Brain microvascular endothelial cell (primary cell): ENCODE measurements at regions not wholly inside any gene's neighbourhood (a gene's known extent, or its start where the extent isn't known, plus 50 kb on each side); places are given as distances from the start of the nearest gene placed in this dataset.

Experiments used
- DNase-seq: peaks from one replicate; pipeline ENCODE4 v3.0.0-alpha.2; 2020
- H3K27ac ChIP-seq: fragments of 250-450 bp; sonication (Bioruptor Pico); 2 replicates; pipeline ENCODE4 v1.5.1; 2020; ENCODE audit warnings: mild to moderate bottlenecking, moderate library complexity
- H3K27me3 ChIP-seq: fragments of 250-450 bp; sonication (Bioruptor Pico); replicated peaks from 2 replicates; pipeline ENCODE4 v1.5.1; 2020; ENCODE audit warnings: mild to moderate bottlenecking
- H3K36me3 ChIP-seq: fragments of 250-450 bp; sonication (Bioruptor Pico); replicated peaks from 2 replicates; pipeline ENCODE4 v1.5.1; 2020; ENCODE audit warnings: mild to moderate bottlenecking
- H3K4me3 ChIP-seq: 2 replicates; pipeline ENCODE4 v1.5.1; 2011; ENCODE audit warnings: low read depth, mild to moderate bottlenecking, control low read depth, low read length, moderate library complexity
- CTCF ChIP-seq: IDR thresholded peaks from 2 replicates; pipeline ENCODE4 v1.5.1; 2011; ENCODE audit warnings: low read depth, mild to moderate bottlenecking, moderate library complexity, low read length, control low read depth, inconsistent platforms; ENCODE audit errors: missing control alignments
- in situ Hi-C: cut with HindIII; loops from 2 replicates; pipeline ENCODE4 v1.10.0; 2017; ENCODE audit warnings: low sequenced_read_pairs, low pct_ligation_motif_present

GRCh38 chr18:78740876-78741275, 238.7 kb upstream of the SALL3 start:
- no peak for TF ChIP-seq CTCF
- in situ Hi-C loops, result no loop called here

GRCh38 chr18:78741381-78742217, 238.0 kb upstream of the SALL3 start:
- DNase-seq, result no peak
- Histone ChIP-seq H3K27ac (no peak overlapping the region), H3K4me3 (no peak overlapping the region), H3K27me3 (no peaks in the 10 kb centered on the region), H3K36me3 (no peaks in the 10 kb centered on the region)
- in situ Hi-C loops, result no loop called here
- no peak for TF ChIP-seq CTCF

More at GRCh38 chr18:78740876-78741275, 238.7 kb upstream of the SALL3 start:
- no peak for DNase-seq
- Histone ChIP-seq H3K4me3 (no peak overlapping the region), H3K27me3 (no peaks in the 10 kb centered on the region), H3K27ac (no peak overlapping the region), H3K36me3 (no peaks in the 10 kb centered on the region)

GRCh38 chr18:78742218-78742745, 237.3 kb upstream of the SALL3 start:
- Histone ChIP-seq H3K27ac (no peak overlapping the region), H3K4me3 (no peak overlapping the region), H3K27me3 (no peaks in the 10 kb centered on the region), H3K36me3 (no peaks in the 10 kb centered on the region)
- no peak for TF ChIP-seq CTCF
- in situ Hi-C loops, result no loop called here
- no peak for DNase-seq

GRCh38 chr18:78743078-78743477, 236.5 kb upstream of the SALL3 start:
- H3K27ac ChIP-seq, result no peak overlapping the region
- TF ChIP-seq CTCF, result no peak
- H3K27me3 ChIP-seq, result no peaks in the 10 kb centered on the region
- H3K36me3 ChIP-seq, result no peaks in the 10 kb centered on the region
- no peak overlapping the region for H3K4me3 ChIP-seq
- in situ Hi-C loops, result no loop called here
- DNase-seq, result no peak

GRCh38 chr18:78751664-78752063, 228.0 kb upstream of the SALL3 start:
- no peak overlapping the region for H3K27ac ChIP-seq
- TF ChIP-seq CTCF, result no peak
- H3K27me3 ChIP-seq, result no peaks in the 10 kb centered on the region
- no peak overlapping the region for H3K4me3 ChIP-seq
- DNase-seq, result no peak
- no peaks in the 10 kb centered on the region for H3K36me3 ChIP-seq
- in situ Hi-C loops, result no loop called here

GRCh38 chr18:78753240-78753639, 226.4 kb upstream of the SALL3 start:
- H3K27ac ChIP-seq, result no peak overlapping the region
- in situ Hi-C loops, result no loop called here
- no peaks in the 10 kb centered on the region for H3K27me3 ChIP-seq
- no peaks in the 10 kb centered on the region for H3K36me3 ChIP-seq
- DNase-seq, result no peak
- no peak for TF ChIP-seq CTCF
- no peak overlapping the region for H3K4me3 ChIP-seq
